ENCODE measurements at regions not wholly inside any gene's neighbourhood (a gene's known extent, or its start where the extent isn't known, plus 50 kb on each side); places are given as distances from the start of the nearest gene placed in this dataset.
"Not testable (repeated sequence)": the region's sequence is repeated elsewhere in the genome, so short reads cannot be mapped to it uniquely, and the experiment has no call there.

DNA sequence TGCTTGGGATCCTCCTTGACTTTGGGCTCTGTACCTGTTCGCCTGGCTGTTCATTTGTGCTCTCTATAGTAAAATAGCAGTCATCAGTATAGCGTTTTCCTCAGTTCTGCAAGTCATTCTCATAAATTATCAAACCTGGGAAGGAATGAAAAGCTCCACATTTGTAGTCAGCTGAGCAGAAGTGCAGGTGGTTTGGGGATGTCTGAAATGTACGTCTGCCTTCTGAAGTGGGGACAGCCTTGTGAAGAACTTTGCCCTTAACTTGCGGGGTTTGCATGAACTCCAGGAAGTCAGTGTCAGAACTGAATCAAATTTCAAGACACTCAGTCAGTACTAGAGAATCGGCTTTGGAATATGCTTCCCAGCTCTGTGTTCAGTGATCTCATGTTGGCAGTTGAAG lies 358.3 kb upstream of the PRKCQ start:
- no peak overlapping the region for H3K27ac ChIP-seq (ENCODE audit: low read length)
- H3K4me1 ChIP-seq (ENCODE audit: control insufficient read depth, insufficient read depth, low read length), result no peaks in the 10 kb centered on the region
- 83% methylated on average over 1 of the region's 5 CpGs for WGBS (ENCODE audit: insufficient coverage, low lambda C conversion rate)
- H3K27me3 ChIP-seq (ENCODE audit: control insufficient read depth, insufficient read depth, low read length), result no peaks in the 10 kb centered on the region
- no peak for DNase-seq
- no peak overlapping the region for H3K4me3 ChIP-seq (ENCODE audit: low read length)
- H3K9me3 ChIP-seq (ENCODE audit: control insufficient read depth, low read depth, low read length), result no peaks in the 10 kb centered on the region
- no peaks in the 10 kb centered on the region for H3K36me3 ChIP-seq (ENCODE audit: control insufficient read depth, insufficient read depth, low read length)

DNA sequence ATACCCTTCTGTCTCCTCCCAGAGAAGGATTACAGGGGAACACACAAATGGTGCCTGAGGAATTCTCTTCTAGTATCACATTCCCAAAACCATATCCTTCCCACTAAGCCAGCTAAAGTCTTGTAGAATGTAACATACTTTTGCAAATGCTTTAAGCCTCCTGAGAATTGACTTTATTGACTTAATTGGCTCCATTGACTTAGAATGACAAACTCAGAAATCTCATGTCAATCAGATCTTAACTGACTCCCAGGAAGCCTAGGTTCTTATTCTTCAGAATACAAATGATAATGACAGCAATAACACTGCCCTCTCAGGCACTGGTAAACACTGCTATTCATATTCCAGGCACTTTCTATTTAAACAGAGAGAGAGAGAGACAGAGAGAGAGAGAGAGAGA lies 356.9 kb upstream of the PRKCQ start:
- no peaks in the 10 kb centered on the region for H3K4me1 ChIP-seq (ENCODE audit: control insufficient read depth, insufficient read depth, low read length)
- H3K4me3 ChIP-seq (ENCODE audit: low read length), result no peak overlapping the region
- H3K36me3 ChIP-seq (ENCODE audit: control insufficient read depth, insufficient read depth, low read length), result no peaks in the 10 kb centered on the region
- H3K27ac ChIP-seq (ENCODE audit: low read length), result no peak overlapping the region
- DNase-seq, result no peak
- no peaks in the 10 kb centered on the region for H3K9me3 ChIP-seq (ENCODE audit: control insufficient read depth, low read depth, low read length)
- no peaks in the 10 kb centered on the region for H3K27me3 ChIP-seq (ENCODE audit: control insufficient read depth, insufficient read depth, low read length)

DNA sequence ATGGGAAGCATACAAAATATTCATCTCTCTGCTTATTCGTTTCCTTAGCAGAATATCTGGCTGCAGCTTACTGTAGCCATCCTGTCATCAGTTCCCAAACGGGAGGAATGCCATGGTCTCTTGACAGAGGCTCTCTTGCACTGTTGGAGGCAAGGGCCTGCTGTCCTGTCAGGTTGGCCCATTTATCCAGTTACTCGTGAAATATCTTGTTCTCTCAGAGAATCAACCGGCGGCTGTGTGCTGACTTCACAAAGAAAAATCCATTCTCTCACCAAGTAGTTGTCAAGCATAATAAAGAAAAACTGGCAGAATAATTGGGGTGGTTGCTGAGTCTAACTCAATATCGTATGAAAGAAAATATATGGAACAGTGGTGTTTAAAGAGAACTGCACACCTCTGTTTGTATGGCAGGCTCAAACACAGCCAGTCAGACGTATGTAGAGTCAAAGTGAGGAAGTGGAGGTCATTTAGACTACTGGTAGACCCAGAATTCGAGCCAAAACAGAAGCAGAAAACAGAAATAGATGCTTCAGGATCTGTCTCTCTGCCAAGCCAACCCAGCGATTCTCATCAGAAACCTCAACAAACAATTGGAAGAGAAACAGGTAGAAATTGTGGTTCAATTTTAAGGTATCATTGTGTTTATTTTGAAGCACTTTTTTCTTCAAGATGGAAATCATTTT lies 349.2 kb upstream of the PRKCQ start:
- DNase-seq, result no peak
- 60% methylated on average over 2 of the region's 9 CpGs for WGBS (ENCODE audit: insufficient coverage, low lambda C conversion rate)
- Histone ChIP-seq H3K9me3 (ENCODE audit: control insufficient read depth, low read depth, low read length) (no peaks in the 10 kb centered on the region), H3K4me3 (ENCODE audit: low read length) (no peak overlapping the region), H3K36me3 (ENCODE audit: control insufficient read depth, insufficient read depth, low read length) (no peaks in the 10 kb centered on the region), H3K27me3 (ENCODE audit: control insufficient read depth, insufficient read depth, low read length) (no peaks in the 10 kb centered on the region), H3K4me1 (ENCODE audit: control insufficient read depth, insufficient read depth, low read length) (no peaks in the 10 kb centered on the region), H3K27ac (ENCODE audit: low read length) (no peak overlapping the region)

GRCh38 chr10:6928586-6928985 lies 348.5 kb upstream of the PRKCQ start:
- no peaks in the 10 kb centered on the region for H3K27me3 ChIP-seq (ENCODE audit: control insufficient read depth, insufficient read depth, low read length)
- no peaks in the 10 kb centered on the region for H3K4me1 ChIP-seq (ENCODE audit: control insufficient read depth, insufficient read depth, low read length)
- no peaks in the 10 kb centered on the region for H3K9me3 ChIP-seq (ENCODE audit: control insufficient read depth, low read depth, low read length)
- WGBS (ENCODE audit: insufficient coverage, low lambda C conversion rate), result 100% methylated on average over 1 of the region's 5 CpGs
- H3K4me3 ChIP-seq (ENCODE audit: low read length), result no peak overlapping the region
- H3K27ac ChIP-seq (ENCODE audit: low read length), result no peak overlapping the region
- DNase-seq, result no peak
- H3K36me3 ChIP-seq (ENCODE audit: control insufficient read depth, insufficient read depth, low read length), result no peaks in the 10 kb centered on the region

GRCh38 chr10:6926971-6927370 lies 346.9 kb upstream of the PRKCQ start:
- no peak overlapping the region for H3K4me3 ChIP-seq (ENCODE audit: low read length)
- H3K9me3 ChIP-seq (ENCODE audit: control insufficient read depth, low read depth, low read length), result no peaks in the 10 kb centered on the region
- no peak overlapping the region for H3K27ac ChIP-seq (ENCODE audit: low read length)
- H3K27me3 ChIP-seq (ENCODE audit: control insufficient read depth, insufficient read depth, low read length), result no peaks in the 10 kb centered on the region
- 100% methylated on average over 2 of the region's 2 CpGs for WGBS (ENCODE audit: insufficient coverage, low lambda C conversion rate)
- no peaks in the 10 kb centered on the region for H3K36me3 ChIP-seq (ENCODE audit: control insufficient read depth, insufficient read depth, low read length)
- H3K4me1 ChIP-seq (ENCODE audit: control insufficient read depth, insufficient read depth, low read length), result no peaks in the 10 kb centered on the region
- no peak for DNase-seq

GRCh38 chr10:6925146-6925545 lies 345.1 kb upstream of the PRKCQ start:
- Histone ChIP-seq H3K27ac (ENCODE audit: low read length) (no peak overlapping the region), H3K27me3 (ENCODE audit: control insufficient read depth, insufficient read depth, low read length) (peaks cover 3% of the 10 kb centered on the region), H3K4me3 (ENCODE audit: low read length) (no peak overlapping the region), H3K4me1 (ENCODE audit: control insufficient read depth, insufficient read depth, low read length) (no peaks in the 10 kb centered on the region), H3K36me3 (ENCODE audit: control insufficient read depth, insufficient read depth, low read length) (no peaks in the 10 kb centered on the region), H3K9me3 (ENCODE audit: control insufficient read depth, low read depth, low read length) (no peaks in the 10 kb centered on the region)
- 100% methylated on average over 1 of the region's 2 CpGs for WGBS (ENCODE audit: insufficient coverage, low lambda C conversion rate)
- no peak for DNase-seq

- H3K27me3 ChIP-seq (ENCODE audit: control insufficient read depth, insufficient read depth, low read length), result peaks cover 3% of the 10 kb centered on the region
- no peak overlapping the region for H3K4me3 ChIP-seq (ENCODE audit: low read length)
- no peaks in the 10 kb centered on the region for H3K9me3 ChIP-seq (ENCODE audit: control insufficient read depth, low read depth, low read length)
- H3K4me1 ChIP-seq (ENCODE audit: control insufficient read depth, insufficient read depth, low read length), result no peaks in the 10 kb centered on the region
- no peak for DNase-seq
- H3K27ac ChIP-seq (ENCODE audit: low read length), result no peak overlapping the region
- 86% methylated on average over 2 of the region's 4 CpGs for WGBS (ENCODE audit: insufficient coverage, low lambda C conversion rate)
- H3K36me3 ChIP-seq (ENCODE audit: control insufficient read depth, insufficient read depth, low read length), result no peaks in the 10 kb centered on the region
Measured at GRCh38 chr10:6924166-6924565, 344.1 kb upstream of the PRKCQ start.

DNA sequence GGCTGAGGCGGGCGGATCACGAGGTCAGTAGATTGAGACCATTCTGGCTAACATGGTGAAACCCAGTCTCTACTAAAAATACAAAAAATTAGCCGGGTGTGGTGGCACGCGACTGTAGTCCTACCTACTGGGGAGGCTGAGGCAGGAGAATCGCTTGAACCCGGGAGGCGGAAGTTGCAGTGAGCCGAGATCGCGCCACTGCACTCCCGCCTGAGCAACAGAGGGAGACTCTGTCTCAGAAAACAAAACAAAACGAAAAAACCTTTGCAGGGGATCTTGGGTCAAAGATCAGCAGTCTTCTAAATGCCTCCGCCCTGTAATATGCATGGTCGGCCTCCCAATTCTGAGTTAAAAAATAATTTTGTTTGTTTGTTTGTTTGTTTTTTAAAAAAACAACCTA lies 340.9 kb upstream of the PRKCQ start:
- DNase-seq; H3K9me3 ChIP-seq (ENCODE audit: control insufficient read depth, low read depth, low read length); H3K27ac ChIP-seq (ENCODE audit: low read length); H3K4me3 ChIP-seq (ENCODE audit: low read length); H3K36me3 ChIP-seq (ENCODE audit: control insufficient read depth, insufficient read depth, low read length); H3K4me1 ChIP-seq (ENCODE audit: control insufficient read depth, insufficient read depth, low read length); H3K27me3 ChIP-seq (ENCODE audit: control insufficient read depth, insufficient read depth, low read length): not testable (repeated sequence)
- WGBS (ENCODE audit: insufficient coverage, low lambda C conversion rate), result no CpG with 5 or more reads among the region's 16 CpGs

GRCh38 chr10:6920072-6921019 lies 340.3 kb upstream of the PRKCQ start:
- Histone ChIP-seq H3K9me3 (ENCODE audit: control insufficient read depth, low read depth, low read length) (no peaks in the 10 kb centered on the region), H3K36me3 (ENCODE audit: control insufficient read depth, insufficient read depth, low read length) (no peaks in the 10 kb centered on the region), H3K4me3 (ENCODE audit: low read length) (no peak overlapping the region), H3K4me1 (ENCODE audit: control insufficient read depth, insufficient read depth, low read length) (no peaks in the 10 kb centered on the region), H3K27ac (ENCODE audit: low read length) (no peak overlapping the region), H3K27me3 (ENCODE audit: control insufficient read depth, insufficient read depth, low read length) (peaks cover 3% of the 10 kb centered on the region)
- WGBS (ENCODE audit: insufficient coverage, low lambda C conversion rate), result 0% methylated on average over 2 of the region's 26 CpGs
- DNase-seq, result peak; percentile 35 to 43

DNA sequence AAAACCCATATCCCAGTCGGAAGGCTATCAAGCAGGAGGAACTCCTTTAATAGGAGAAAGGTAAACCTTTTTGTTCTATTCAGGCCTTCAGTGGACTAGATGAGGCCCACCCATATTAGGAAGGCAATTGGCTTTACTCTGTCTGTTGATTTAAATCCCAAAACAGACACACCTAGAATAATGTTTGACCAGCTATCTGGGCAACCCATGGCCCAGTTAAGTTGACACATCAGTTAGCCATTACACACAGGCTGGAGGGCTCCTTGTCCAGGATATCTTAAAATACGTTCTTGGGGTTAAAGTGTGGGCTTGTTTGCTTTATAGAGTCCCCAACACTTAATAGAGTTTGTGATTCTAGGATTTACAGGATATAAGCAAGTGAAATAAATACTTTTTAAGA lies 339.0 kb upstream of the PRKCQ start:
- Histone ChIP-seq H3K27ac (ENCODE audit: low read length) (no peak overlapping the region), H3K4me3 (ENCODE audit: low read length) (no peak overlapping the region), H3K36me3 (ENCODE audit: control insufficient read depth, insufficient read depth, low read length) (no peaks in the 10 kb centered on the region), H3K27me3 (ENCODE audit: control insufficient read depth, insufficient read depth, low read length) (peaks cover 3% of the 10 kb centered on the region), H3K4me1 (ENCODE audit: control insufficient read depth, insufficient read depth, low read length) (no peaks in the 10 kb centered on the region), H3K9me3 (ENCODE audit: control insufficient read depth, low read depth, low read length) (no peaks in the 10 kb centered on the region)
- no peak for DNase-seq
- no CpG with 5 or more reads among the region's 2 CpGs for WGBS (ENCODE audit: insufficient coverage, low lambda C conversion rate)
